GM18499 (cell line): ENCODE measurements at regions not wholly inside any gene's neighbourhood (a gene's known extent, or its start where the extent isn't known, plus 50 kb on each side); places are given as distances from the start of the nearest gene placed in this dataset.

ENCODE experiments used
- ATAC-seq: cut with Tn5 transposase; IDR thresholded peaks from one replicate; pipeline ENCODE4 v1.9.1; 2021; ENCODE audit warnings: moderate number of reproducible peaks; ENCODE audit not compliant: insufficient read depth, unreplicated experiment

- no peak for ATAC-seq
Observed at GRCh38 chr6:145047891-145048290, 687.4 kb downstream of the EPM2A start.

- no peak for ATAC-seq
Observed at GRCh38 chr6:145051661-145052060, 683.7 kb downstream of the EPM2A start.

- ATAC-seq = no peak
Observed at GRCh38 chr6:145055567-145055966, 679.8 kb downstream of the EPM2A start.

- no peak for ATAC-seq
Observed at GRCh38 chr6:145060714-145061113, 674.6 kb downstream of the EPM2A start.

- no peak for ATAC-seq
Observed at GRCh38 chr6:145063091-145063490, 672.2 kb downstream of the EPM2A start.

- ATAC-seq = no peak
Observed at GRCh38 chr6:145067430-145067829, 667.9 kb downstream of the EPM2A start.

GRCh38 chr6:145068577-145068976 lies 666.7 kb downstream of the EPM2A start:
- ATAC-seq = no peak

GRCh38 chr6:145069966-145070365 lies 665.4 kb downstream of the EPM2A start:
- no peak for ATAC-seq

- no peak for ATAC-seq
Observed at GRCh38 chr6:145070791-145071190, 664.5 kb downstream of the EPM2A start.

- no peak for ATAC-seq
Observed at GRCh38 chr6:145071836-145072235, 663.5 kb downstream of the EPM2A start.

- ATAC-seq = no peak
Observed at GRCh38 chr6:145073811-145074210, 661.5 kb downstream of the EPM2A start.

GRCh38 chr6:145074805-145075204 lies 660.5 kb downstream of the EPM2A start:
- ATAC-seq = no peak

- ATAC-seq = no peak
Observed at GRCh38 chr6:145075425-145075824, 659.9 kb downstream of the EPM2A start.

GRCh38 chr6:145076115-145076841 lies 659.0 kb downstream of the EPM2A start:
- no peak for ATAC-seq

- no peak for ATAC-seq
Observed at GRCh38 chr6:145077382-145077781, 657.9 kb downstream of the EPM2A start.

GRCh38 chr6:145080651-145081050 lies 654.7 kb downstream of the EPM2A start:
- no peak for ATAC-seq

- no peak for ATAC-seq
Observed at GRCh38 chr6:145081677-145082076, 653.6 kb downstream of the EPM2A start.

GRCh38 chr6:145082359-145082758 lies 653.0 kb downstream of the EPM2A start:
- no peak for ATAC-seq

GRCh38 chr6:145086197-145086596 lies 649.1 kb downstream of the EPM2A start:
- ATAC-seq = no peak

- no peak for ATAC-seq
Observed at GRCh38 chr6:145087034-145087433, 648.3 kb downstream of the EPM2A start.

GRCh38 chr6:145090801-145091585 lies 644.3 kb downstream of the EPM2A start:
- no peak for ATAC-seq
